ENCODE measurements at regions not wholly inside any gene's neighbourhood (a gene's known extent, or its start where the extent isn't known, plus 50 kb on each side); places are given as distances from the start of the nearest gene placed in this dataset.
"Not testable (repeated sequence)": the region's sequence is repeated elsewhere in the genome, so short reads cannot be mapped to it uniquely, and the experiment has no call there.

- no peak for DNase-seq
Measured at GRCh38 chr10:80751940-80752339, 214.2 kb downstream of the SH2D4B start.

GRCh38 chr10:80753612-80754011 is 215.9 kb downstream of the SH2D4B start:
- DNase-seq, result no peak

- DNase-seq, result no peak
Measured at GRCh38 chr10:80755893-80756292, 218.2 kb downstream of the SH2D4B start.

- no peak for DNase-seq
Measured at GRCh38 chr10:80759693-80760092, 222.0 kb downstream of the SH2D4B start.

GRCh38 chr10:80760914-80761371 is 223.2 kb downstream of the SH2D4B start:
- DNase-seq, result no peak

- no peak for DNase-seq
Measured at GRCh38 chr10:80767963-80768362, 230.3 kb downstream of the SH2D4B start.

- DNase-seq, result no peak
Measured at GRCh38 chr10:80769700-80770160, 232.0 kb downstream of the SH2D4B start.

- no peak for DNase-seq
Measured at GRCh38 chr10:80770239-80770638, 232.5 kb downstream of the SH2D4B start.

- no peak for DNase-seq
Measured at GRCh38 chr10:80771285-80771684, 233.6 kb downstream of the SH2D4B start.

GRCh38 chr10:80771902-80772555 is 234.3 kb downstream of the SH2D4B start:
- DNase-seq, result no peak

- no peak for DNase-seq
Measured at GRCh38 chr10:80772596-80772995, 234.9 kb downstream of the SH2D4B start.

GRCh38 chr10:80784695-80785094 is 247.0 kb downstream of the SH2D4B start:
- no peak for DNase-seq

- no peak for DNase-seq
Measured at GRCh38 chr10:80786322-80786721, 248.6 kb downstream of the SH2D4B start.

GRCh38 chr10:80787952-80788351 is 250.2 kb downstream of the SH2D4B start:
- DNase-seq, result no peak

GRCh38 chr10:80794994-80795393 is 257.3 kb downstream of the SH2D4B start:
- DNase-seq, result no peak

GRCh38 chr10:80805343-80806020 is 267.8 kb downstream of the SH2D4B start:
- DNase-seq, result no peak

GRCh38 chr10:80814147-80814652 is 276.5 kb downstream of the SH2D4B start:
- no peak for DNase-seq

GRCh38 chr10:80829151-80829550 is 291.4 kb downstream of the SH2D4B start:
- no peak for DNase-seq

- no peak for DNase-seq
Measured at GRCh38 chr10:80829562-80829961, 291.9 kb downstream of the SH2D4B start.

- DNase-seq, result not testable (repeated sequence)
Measured at GRCh38 chr10:80832693-80833092, 295.0 kb downstream of the SH2D4B start.

GRCh38 chr10:80855348-80855971 is 317.8 kb downstream of the SH2D4B start:
- no peak for DNase-seq

GRCh38 chr10:80856186-80856585 is 318.5 kb downstream of the SH2D4B start:
- no peak for DNase-seq

GRCh38 chr10:80859279-80859678 is 321.6 kb downstream of the SH2D4B start:
- not testable (repeated sequence) for DNase-seq

GRCh38 chr10:80860719-80861118 is 323.0 kb downstream of the SH2D4B start:
- no peak for DNase-seq

Measured in effector CD8-positive, alpha-beta T cell (primary cell).